Mucosa of descending colon (tissue), 3 donors: ENCODE measurements at regions not wholly inside any gene's neighbourhood (a gene's known extent, or its start where the extent isn't known, plus 50 kb on each side); places are given as distances from the start of the nearest gene placed in this dataset.
"Not testable (repeated sequence)": the region's sequence is repeated elsewhere in the genome, so short reads cannot be mapped to it uniquely, and the experiment has no call there.

Experiments used
- ATAC-seq: fragments of 200-7000 bp; cut with Tn5 transposase; one replicate; pipeline ENCODE4 v1.9.1; 2020; ENCODE audit warnings: mild to moderate bottlenecking, moderate library complexity
- DNase-seq, 3 donors: peaks; one replicate each; pipeline ENCODE4 v3.0.0-alpha.2; 2020
- H3K36me3 ChIP-seq: fragments of 200-600 bp; one replicate; pipeline ENCODE4 v1.8.0; 2021; ENCODE audit warnings: low read depth, mild to moderate bottlenecking
- H3K4me1 ChIP-seq: fragments of 200-600 bp; one replicate; pipeline ENCODE4 v1.8.0; 2021; ENCODE audit warnings: low read depth, mild to moderate bottlenecking
- H3K4me3 ChIP-seq: fragments of 200-600 bp; one replicate; pipeline ENCODE4 v1.8.0; 2021; ENCODE audit warnings: mild to moderate bottlenecking
- H3K9me3 ChIP-seq: fragments of 200-600 bp; one replicate; pipeline ENCODE4 v1.8.0; 2021; ENCODE audit warnings: mild to moderate bottlenecking
- intact Hi-C, 2 donors: fragments of 100-400 bp; cut with DNase I in 1 of 2; cut with micrococcal nuclease in 1 of 2; formaldehyde crosslinking; loops; one replicate each; pipeline versions ENCODE4 v1.11.0 to v1.11.1; 2022; cut with DNase I, micrococcal nuclease
- TF ChIP-seq, protein P1 (sequence below): fragments of 200-600 bp; IDR thresholded peaks from one replicate; pipeline ENCODE4 v1.8.0; 2022; ENCODE audit warnings: antibody characterized with exemption, mild to moderate bottlenecking
- donor health status: DM: no; HTN: no; CAD: no; lungs with moderate emphysema.
- donor health status: DM: no; HTN: no; CAD: no.
- donor health status: DM: no; HTN: yes; CAD: no.

GRCh38 chr14:87754520-87755223 is 238.3 kb downstream of the GALC start:
- intact Hi-C loops, result no loop called here
- no peaks in the 10 kb centered on the region for H3K36me3 ChIP-seq
- DNase-seq (no peak), ATAC-seq (no peak)
- no peak overlapping the region for H3K4me3 ChIP-seq
- TF ChIP-seq, protein P1, sequence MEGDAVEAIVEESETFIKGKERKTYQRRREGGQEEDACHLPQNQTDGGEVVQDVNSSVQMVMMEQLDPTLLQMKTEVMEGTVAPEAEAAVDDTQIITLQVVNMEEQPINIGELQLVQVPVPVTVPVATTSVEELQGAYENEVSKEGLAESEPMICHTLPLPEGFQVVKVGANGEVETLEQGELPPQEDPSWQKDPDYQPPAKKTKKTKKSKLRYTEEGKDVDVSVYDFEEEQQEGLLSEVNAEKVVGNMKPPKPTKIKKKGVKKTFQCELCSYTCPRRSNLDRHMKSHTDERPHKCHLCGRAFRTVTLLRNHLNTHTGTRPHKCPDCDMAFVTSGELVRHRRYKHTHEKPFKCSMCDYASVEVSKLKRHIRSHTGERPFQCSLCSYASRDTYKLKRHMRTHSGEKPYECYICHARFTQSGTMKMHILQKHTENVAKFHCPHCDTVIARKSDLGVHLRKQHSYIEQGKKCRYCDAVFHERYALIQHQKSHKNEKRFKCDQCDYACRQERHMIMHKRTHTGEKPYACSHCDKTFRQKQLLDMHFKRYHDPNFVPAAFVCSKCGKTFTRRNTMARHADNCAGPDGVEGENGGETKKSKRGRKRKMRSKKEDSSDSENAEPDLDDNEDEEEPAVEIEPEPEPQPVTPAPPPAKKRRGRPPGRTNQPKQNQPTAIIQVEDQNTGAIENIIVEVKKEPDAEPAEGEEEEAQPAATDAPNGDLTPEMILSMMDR, result no peak
- H3K4me1 ChIP-seq, result no peaks in the 10 kb centered on the region
- H3K9me3 ChIP-seq, result no peaks in the 10 kb centered on the region

DNA sequence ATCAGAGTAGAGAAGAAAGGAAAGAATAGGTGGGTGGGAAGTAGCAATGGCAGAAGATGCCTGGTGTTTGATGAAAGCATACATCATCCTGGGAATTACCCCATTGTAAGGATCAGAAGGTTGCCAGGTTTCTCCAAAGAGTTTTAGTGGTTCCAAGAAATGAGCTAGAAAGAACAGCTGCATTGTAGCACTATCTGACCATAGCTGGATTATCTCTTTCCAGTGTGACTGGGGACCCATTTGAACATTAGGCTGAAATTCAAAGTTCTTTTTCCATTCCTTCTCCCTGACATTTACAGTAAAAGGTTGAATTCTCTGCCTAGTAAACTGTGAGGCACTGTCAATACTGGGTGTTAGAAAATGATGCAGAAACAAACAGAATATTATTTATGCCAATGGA is 244.4 kb downstream of the GALC start:
- no peak overlapping the region for H3K4me3 ChIP-seq
- ATAC-seq, result no peak
- no peaks in the 10 kb centered on the region for H3K4me1 ChIP-seq
- H3K36me3 ChIP-seq, result no peaks in the 10 kb centered on the region
- no peaks in the 10 kb centered on the region for H3K9me3 ChIP-seq
- TF ChIP-seq, protein P1, result no peak
- DNase-seq, result no peak
- intact Hi-C loops, result no loop called here

DNA sequence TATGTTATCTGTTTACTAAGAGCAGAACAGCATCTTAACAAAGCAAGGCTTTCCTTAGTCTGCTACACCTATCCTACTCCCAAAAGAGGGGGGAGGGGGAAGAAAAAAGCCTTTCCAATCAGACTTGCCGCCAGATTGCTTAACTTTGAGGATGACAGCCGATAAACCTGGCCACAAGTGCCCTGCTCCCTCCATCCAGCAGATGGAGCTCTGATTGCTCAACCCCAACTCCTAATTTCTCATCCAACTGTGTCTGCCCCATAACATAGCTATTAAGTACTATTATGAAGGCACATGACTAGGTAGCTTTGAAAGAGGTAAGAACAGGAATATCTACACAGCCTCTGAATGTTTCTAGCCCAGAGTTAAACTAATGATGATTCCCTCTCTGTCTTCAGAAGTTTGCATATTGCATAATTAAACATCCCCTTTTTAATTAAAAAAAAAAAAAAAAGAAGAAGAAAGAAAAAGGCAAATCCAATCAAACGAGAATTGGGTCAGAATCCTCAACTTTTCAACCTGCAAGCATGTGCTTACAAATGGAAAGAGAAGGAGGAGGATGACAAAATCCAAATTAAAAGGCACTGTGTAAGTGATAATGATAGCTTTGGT is 247.4 kb downstream of the GALC start:
- intact Hi-C loops, result no loop called here
- Histone ChIP-seq H3K4me3 (no peak overlapping the region), H3K9me3 (no peaks in the 10 kb centered on the region), H3K36me3 (no peaks in the 10 kb centered on the region), H3K4me1 (no peaks in the 10 kb centered on the region)
- DNase-seq, result peak in 1 of 3 donors; percentile 15
- ATAC-seq, result no peak
- TF ChIP-seq, protein P1, result peak; percentile 27

DNA sequence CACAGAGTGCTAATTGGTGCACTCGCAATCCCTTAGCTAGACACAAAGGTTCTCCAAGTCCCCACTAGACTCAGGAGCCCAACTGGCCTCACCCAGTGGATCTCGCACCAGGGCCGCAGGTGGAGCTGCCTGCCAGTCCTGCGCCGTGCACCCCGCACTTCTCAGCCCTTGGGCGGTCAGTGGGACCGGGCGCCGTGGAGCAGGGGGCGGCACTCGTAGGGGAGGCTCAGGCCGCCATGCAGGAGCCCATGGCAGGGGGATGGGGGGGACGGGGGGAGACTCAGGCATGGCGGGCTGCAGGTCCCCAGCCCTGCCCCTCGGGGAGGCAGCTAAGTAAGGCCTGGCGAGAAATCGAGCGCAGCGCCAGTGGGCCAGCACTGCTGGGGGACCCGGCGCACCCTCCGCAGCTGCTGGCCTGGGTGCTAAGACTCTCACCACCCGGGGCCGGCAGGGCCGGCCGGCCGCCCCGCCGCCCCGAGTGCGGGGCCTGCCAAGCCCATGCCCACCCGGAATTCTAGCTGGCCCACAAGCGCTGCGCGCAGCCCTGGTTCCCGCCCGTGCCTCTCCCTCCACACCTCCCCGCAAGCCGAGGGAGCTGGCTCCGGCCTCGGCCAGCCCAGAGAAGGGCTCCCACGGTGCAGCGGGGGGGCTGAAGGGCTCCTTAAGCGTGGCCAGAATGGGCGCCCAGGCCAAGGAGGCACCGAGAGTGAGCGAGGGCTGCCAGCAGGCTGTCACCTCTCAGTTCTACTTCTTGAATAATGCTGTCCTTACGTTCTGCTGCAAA is 258.2 kb downstream of the GALC start:
- DNase-seq, H3K36me3 ChIP-seq, H3K4me3 ChIP-seq, H3K4me1 ChIP-seq, intact Hi-C loops, ATAC-seq: not testable (repeated sequence)
- peaks cover 11% of the 10 kb centered on the region for H3K9me3 ChIP-seq

- H3K9me3 ChIP-seq, intact Hi-C loops, H3K4me3 ChIP-seq, ATAC-seq, H3K4me1 ChIP-seq, H3K36me3 ChIP-seq, DNase-seq: not testable (repeated sequence)
These were observed 259.9 kb downstream of the GALC start for GRCh38 chr14:87733115-87733514.

GRCh38 chr14:87732562-87732961 is 260.4 kb downstream of the GALC start:
- no peaks in the 10 kb centered on the region for H3K36me3 ChIP-seq
- TF ChIP-seq, protein P1, result no peak
- peaks cover 8% of the 10 kb centered on the region for H3K9me3 ChIP-seq
- no peak overlapping the region for H3K4me3 ChIP-seq
- intact Hi-C loops, result no loop called here
- ATAC-seq (no peak), DNase-seq (no peak)
- H3K4me1 ChIP-seq, result no peaks in the 10 kb centered on the region
